Peyer's patch (tissue), 4 donors: ENCODE measurements at regions not wholly inside any gene's neighbourhood (a gene's known extent, or its start where the extent isn't known, plus 50 kb on each side); places are given as distances from the start of the nearest gene placed in this dataset.

Experiments used
- POLR2A ChIP-seq, 2 donors: fragments of 450-650 bp; IDR thresholded peaks; one replicate each; pipeline ENCODE4 v1.5.1; 2017; ENCODE audit warnings: antibody characterized with exemption in 2 of 2, mild to moderate bottlenecking in 2 of 2, moderate library complexity in 2 of 2
- TF ChIP-seq, protein P1 (sequence below), 6 experiments: fragments of 450-650 bp in 4 of 6; fragments of 200-600 bp in 2 of 6; sonication (generic) in 1 of 6; IDR thresholded peaks; one replicate each; pipeline ENCODE4 v1.5.1; 2017 to 2019; ENCODE audit warnings: antibody characterized with exemption in 6 of 6, mild to moderate bottlenecking in 3 of 6, moderate library complexity in 1 of 6

DNA sequence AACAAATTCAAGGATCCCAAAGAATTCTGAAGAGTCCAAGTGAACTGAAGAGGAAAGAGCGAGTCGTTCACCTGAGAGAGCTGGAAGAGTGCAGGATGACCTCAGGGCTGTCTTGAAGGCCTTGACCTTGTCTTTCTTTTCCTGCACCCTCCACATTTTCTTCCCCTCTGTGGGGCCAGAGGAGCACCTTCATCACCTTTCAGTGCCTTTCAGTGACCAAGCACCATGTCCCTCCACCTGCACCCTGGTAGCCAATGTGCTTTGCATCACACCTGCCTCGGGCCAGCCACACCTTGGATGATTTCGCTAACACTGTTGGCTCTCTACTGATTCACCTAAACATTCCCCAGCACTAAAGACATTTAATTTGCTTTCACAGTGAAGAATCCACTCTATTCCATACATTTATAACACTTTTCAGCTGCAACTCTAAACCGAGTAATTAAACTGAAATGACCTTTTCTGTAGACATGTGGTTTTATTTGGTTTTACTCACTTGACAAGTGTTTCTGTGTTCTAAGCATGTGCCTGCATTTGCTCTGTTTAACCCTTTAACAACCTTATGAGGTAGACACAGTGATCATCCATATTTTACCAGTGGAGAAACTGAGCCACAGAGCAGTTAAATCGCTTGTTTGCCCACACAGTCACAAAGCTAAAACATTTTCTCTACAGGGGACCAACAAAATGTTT, 121.3 kb upstream of the CST7 start:
- TF ChIP-seq, protein P1, sequence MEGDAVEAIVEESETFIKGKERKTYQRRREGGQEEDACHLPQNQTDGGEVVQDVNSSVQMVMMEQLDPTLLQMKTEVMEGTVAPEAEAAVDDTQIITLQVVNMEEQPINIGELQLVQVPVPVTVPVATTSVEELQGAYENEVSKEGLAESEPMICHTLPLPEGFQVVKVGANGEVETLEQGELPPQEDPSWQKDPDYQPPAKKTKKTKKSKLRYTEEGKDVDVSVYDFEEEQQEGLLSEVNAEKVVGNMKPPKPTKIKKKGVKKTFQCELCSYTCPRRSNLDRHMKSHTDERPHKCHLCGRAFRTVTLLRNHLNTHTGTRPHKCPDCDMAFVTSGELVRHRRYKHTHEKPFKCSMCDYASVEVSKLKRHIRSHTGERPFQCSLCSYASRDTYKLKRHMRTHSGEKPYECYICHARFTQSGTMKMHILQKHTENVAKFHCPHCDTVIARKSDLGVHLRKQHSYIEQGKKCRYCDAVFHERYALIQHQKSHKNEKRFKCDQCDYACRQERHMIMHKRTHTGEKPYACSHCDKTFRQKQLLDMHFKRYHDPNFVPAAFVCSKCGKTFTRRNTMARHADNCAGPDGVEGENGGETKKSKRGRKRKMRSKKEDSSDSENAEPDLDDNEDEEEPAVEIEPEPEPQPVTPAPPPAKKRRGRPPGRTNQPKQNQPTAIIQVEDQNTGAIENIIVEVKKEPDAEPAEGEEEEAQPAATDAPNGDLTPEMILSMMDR (IDR thresholded peaks at IDR 0.05) = no peak
- no peak for TF ChIP-seq POLR2A (IDR thresholded peaks at IDR 0.05)
